Left renal pelvis (tissue), 4 donors: ENCODE measurements at regions not wholly inside any gene's neighbourhood (a gene's known extent, or its start where the extent isn't known, plus 50 kb on each side); places are given as distances from the start of the nearest gene placed in this dataset.

Experiments used
- DNase-seq, 4 donors: peaks; one replicate each; pipeline ENCODE4 v3.0.0-alpha.2; 2013; ENCODE audit warnings: low read depth in 4 of 4, low spot score in 3 of 4

DNA sequence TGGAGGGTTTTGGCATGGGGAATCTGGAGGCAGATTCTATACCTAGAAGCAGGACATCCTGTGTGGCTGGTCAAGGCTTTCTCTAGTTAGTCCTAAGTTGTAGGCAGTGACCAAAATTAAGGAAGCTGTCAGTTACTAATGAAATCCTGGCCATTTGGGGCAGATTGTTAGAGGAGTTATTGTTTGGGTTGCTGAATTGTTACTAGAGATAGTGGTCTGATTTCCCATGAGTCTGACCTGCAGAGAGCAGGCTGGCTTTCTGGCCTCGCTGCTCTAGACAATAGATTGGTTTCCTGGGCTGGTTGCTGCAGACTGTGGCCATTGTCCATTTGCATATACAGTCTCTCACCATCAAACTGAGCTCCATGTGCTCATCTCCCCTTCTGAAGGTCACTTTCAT, 205.0 kb upstream of the SASH1 start:
- no peak for DNase-seq

DNA sequence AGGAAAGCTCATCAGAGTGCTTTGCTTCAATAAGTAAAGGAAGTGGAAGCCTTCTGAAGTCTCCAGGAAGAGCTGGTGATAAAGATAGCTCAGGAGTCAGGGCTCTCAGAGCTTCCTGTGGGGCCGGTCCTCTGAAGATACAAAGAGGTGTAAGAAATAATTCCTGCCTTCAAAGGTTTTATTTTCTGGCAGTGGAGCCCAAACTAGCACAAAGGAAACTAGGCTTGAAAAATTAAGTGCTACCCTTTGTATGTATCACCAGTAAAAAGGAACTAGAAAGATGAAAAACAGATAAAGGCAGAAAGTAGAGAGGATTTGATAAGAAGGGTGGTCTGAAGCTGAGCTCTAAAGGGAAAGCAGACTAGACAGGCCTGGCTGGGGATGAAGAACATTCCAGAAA, 204.1 kb upstream of the SASH1 start:
- DNase-seq, result no peak

DNA sequence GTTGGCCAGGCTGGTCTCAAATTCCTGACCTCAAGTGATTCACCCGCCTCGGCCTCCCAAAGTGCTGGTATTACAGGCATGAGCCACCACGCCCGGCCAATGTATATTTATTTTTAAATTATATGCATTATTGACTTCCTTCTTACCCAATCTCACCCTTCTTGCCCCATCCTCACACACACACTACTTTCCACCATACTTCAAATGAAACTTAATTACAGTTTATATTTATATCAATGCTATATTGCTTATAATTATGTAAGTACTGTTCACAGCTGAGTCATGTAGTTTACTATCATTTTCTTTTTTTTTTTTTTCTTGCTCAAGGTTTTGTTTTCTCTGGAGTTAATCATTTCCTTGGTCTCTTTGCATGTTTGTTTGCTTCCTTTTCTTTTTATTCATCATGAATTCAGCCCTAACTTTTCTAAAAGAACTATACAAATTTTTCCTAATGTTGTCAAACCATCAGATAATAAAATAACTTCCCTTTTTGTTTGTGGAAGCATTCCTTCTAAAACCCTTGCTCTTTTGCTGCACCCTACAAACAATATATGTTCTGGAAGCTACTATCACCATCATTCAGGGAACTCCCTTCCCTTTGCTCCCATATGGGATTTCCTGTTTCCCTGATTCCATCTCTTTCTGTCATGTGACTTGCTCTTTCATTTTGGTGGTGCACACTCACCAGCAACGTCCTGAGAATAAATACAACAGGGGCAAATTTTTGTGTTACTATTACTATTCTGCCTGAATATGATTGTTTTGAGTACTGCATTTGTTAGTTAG, 201.7 kb upstream of the SASH1 start:
- no peak for DNase-seq

DNA sequence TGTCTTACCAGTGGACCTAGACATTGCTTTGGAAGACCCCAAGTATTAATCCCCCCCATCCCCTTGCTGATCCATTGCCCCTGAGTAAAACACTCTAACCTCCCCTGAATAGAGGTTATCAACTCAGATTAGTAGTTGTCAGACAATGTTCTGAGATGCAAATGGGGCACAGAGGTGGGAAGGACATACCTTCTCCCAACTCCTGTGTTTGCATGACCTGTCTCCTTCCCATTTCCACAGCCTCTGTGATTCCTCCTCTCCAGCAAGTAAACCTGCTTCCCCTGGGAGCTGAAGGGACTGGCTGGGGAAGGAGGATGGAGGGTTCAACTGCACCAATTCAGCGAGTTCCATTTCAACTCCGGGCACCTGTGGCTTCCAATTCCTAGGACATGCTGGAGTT, 199.8 kb upstream of the SASH1 start:
- DNase-seq, result no peak

DNA sequence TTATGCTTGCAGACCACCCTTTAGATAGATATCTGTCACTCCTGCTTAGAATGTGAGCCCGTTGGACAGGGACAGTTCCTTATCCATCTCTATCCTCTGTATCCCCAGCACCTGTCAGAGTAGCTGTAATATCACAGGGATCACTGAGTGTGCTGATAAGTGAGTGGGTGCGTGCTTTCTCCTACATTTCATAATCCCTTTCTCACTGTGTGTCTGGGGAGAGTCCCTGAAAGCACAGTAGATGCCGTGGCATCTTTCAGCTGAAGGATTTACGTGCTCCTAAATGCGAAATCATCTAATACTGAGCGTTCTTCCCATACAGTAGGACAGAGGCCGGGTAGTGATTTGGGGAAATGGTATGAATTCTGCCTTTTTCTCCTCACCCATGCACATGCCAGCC, 198.9 kb upstream of the SASH1 start:
- DNase-seq, result no peak

DNA sequence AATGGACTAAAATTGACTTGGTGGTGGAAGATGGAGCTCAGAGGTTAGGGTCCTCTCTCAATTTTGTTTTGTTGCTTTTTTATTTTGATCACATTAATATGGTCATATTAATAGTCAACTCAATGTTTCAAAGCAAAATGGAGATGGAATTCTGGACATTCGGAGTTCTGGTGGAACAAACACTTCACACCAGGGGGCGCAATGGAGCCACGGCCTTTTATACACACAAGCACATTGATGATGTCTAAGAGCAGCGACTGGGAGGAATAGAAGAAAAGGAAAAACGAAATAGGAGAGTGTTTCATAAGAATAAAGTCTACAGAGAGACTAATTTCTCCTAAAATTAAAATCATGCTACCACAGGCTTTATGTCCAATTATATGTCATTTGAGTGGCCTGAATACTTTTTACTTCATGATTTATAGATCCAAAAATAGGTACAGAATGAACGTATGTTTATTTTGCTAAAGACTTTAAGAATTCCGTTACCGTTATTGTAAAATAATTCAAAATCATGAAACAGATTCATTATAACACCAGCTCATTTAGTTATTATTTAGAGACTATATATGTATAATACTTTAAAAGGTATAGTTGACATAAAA, 197.6 kb upstream of the SASH1 start:
- peak in 1 of 4 donors; percentile 39 for DNase-seq

DNA sequence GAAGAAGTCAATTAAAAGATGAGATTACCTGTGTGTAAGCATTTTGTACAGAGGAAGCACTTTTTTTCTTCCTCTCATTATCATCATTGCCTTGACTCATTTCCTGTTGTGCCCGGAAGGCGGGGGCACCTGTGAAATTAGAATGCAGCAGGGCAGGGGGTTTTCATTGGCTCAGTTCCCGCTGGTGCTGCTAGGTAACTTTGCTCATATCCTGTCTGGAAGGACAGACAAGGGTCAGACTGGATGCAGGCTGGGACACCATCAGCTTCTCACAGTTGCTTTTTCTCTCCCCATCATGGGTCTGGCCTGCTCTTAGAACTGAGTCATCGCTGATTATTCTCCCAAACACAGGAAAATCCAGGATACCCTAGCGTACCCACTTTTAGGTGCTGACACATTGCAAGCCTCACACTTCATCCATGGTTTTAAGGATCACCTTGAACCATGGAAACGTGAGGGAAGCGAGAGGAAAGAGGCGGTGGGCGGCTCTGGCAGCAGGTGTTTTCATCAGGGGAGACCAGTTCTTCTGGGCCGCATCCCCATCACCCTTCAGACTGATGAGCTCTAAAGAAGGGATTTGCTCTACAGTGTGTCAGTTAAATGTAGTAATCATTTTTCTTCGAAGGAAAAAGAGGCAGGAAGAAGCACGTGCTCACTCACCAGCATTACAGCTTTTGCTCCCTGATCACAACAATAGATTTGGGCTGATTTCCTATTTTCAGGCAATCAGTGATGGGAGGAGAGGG, 195.7 kb upstream of the SASH1 start:
- DNase-seq, result no peak

DNA sequence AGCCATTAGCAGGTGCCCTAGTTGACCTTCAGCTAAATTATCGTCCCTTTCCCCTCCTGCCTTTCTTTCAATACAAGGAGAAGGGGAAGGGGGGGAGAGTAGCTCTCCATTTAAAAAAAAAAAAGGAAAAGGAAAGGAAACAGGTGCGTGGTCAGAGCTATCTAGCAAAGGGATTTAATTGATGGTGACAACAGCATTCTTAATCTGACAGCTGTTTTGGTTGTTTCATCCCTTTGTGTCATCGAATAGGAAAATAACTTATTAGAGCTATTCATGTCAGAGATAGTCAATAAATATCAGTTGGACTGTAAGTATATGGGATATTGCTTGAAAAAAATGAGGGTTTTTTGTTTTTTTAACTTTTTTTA, 195.2 kb upstream of the SASH1 start:
- DNase-seq, result no peak

DNA sequence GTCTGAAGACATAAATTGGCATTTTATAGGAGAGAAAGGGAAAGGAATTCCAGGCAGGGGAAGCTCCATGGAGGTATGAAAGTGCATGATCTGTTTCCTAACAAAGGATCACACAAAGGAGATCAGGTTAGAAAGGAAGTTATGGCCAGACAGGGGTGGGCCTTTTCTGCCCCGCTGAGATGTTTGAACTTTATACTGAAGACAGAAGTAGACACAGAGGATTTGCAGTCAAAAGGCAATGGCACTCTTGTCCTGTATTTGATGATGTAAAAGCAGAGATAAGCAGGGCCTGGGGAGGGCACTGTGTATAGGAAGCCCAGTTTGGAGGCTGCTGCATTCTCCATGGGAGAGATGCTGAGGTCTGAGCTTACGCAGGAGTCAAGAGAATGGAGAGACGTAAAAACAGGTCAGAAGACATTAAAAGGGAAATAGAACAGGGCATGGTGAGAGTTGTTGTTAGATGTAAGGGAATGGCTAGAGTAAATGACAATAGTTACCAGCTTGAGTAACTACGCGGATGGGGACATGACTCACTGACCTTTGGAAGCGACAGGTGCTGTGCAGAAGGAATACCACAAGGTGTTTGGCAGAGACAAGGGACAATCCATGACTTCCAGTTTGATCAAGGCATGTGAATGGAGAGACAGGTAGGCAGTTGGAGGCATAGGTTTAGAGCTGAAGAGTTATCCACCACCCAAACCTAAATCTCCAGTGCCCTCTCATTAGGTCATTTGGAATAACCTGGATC, 190.6 kb upstream of the SASH1 start:
- DNase-seq, result no peak

DNA sequence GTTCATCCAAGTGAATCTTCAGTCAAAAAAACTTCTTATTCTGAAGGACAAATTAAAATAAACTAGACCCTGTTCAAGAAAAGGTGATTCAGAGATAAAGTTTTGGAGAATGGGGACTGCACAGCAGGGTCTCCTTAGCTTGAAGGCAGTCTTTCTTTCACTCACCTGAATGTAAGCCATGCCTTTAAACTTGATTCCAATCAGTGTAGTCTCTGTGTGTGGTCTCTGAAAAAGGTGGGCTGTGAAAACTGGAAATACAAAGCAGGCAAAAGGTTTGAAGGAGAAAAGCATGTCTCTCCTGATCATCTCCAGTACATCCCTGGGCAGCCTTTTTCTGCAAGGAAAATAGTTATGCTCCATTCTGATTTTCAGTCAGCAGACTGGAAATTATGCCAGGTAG, 188.0 kb upstream of the SASH1 start:
- no peak for DNase-seq

DNA sequence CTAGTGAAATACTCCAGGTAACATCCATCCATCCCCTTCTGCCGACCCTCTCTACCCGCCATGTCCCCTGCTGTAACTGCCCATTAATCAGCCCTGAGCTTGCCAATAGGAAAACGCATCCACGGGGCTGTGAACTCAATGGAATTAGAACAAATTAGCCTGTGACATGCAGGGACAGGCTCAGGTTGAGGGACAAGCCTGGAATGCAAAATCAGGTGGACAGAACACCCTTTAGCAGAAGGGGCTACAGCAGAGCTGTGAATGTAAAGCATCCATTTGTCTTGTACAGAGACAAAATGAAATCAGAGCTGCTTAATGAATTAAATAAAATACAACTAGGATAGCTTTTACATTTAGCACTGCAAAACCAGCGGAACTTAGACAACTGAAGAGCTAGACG, 187.3 kb upstream of the SASH1 start:
- no peak for DNase-seq

DNA sequence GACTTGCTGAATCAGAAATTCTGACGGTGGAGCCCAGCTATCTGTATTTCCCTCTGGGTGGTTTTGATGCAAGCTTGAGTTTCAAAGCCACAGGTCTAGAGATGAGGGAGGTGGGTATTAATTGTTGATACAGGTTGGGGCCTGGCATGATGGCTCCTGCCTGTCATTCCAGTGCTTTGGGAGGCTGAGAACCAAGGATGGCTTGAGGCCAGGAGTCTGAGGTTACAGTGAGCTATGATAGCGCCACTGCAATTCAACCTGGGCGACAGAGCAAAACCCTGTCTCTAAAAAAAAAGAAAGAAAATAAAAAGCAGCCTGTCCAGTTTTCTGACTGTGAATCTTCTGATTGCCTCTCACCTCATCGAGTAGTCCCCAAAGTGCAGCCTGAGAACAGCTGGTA, 184.8 kb upstream of the SASH1 start:
- no peak for DNase-seq

DNA sequence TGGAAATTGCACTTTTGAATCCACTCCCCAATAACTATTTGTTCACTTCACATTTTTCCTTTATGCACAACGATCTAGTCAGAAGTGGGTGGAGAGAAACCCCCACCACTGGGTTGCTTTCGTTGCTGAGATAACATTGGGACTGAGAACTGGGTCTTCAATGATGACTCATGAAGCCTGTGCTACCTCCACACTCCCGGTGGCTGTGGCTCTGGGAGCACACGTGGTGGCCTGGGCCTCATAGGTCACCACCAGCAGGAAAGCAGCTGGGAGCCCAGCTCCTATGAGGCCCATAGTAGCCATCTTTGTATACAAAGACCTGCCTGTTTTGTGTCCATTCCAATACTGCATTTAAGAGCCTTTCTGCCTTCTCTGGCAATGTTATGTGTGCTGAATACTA, 178.0 kb upstream of the SASH1 start:
- DNase-seq, result no peak

DNA sequence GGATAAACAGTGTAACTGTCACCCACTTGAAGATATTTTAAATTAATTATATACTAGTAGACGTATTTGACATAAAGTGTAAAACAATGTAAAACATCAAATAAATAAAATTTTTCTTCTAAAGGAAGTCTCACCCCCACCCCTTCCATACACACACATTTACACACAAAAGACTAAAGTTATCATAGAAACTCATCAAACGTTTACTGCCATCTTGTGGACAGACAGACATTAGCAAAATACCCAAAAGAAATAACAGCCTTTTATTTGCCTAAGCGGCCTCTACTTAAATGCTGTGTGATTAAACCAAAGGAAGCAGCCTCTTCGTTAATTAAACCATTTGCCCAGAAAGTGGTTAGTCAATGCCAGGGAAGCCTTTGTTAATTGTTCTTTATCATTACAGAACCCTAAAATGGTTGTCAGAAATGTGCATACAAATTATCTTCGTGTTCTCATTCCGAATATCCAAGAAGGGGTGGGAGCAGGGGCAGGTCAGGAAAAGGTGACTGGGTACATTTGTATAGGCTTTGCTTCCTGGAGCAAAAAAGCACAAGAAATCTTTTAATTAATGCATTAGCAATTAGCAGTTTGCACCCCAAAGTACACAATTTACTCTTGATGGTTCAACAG, 176.2 kb upstream of the SASH1 start:
- DNase-seq, result peak in 2 of 4 donors; percentile 39 to 50

DNA sequence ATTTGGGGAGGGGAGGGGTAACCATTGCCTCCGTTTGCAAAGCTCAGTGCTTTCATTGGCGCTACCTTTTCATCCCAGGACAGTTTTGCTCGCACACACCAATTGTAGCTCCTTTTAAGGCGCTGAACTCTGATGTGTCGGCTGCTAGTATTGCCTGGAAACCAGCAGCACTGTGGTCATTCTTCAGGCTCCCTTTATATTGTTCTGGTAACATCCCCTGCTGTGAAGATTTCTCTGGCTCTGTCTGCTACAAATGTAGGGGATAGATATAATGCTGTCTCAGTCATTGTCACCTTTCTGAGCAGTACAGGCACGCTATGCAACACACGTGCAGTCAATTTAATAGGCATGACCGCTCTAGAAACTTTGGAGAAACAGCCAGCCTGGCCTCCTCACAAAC, 172.9 kb upstream of the SASH1 start:
- DNase-seq, result no peak

DNA sequence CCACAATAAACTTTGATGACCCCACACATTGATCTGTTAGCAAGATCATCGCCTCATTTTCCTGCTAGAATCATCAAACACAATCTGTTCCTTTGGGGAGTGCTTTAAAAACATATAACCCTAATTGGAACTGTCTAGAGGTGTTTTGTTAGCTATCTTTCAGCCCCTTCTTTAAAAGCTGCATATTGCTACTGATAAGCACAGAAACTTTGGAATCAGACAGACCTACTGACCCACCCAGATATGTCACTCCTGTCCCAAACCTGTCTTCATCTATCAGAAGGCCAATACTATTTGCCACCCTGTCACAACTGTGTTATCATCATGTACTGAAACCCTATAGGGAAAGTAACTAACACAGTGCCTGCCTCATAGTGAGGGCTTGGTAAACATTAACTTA, 172.4 kb upstream of the SASH1 start:
- DNase-seq, result no peak

DNA sequence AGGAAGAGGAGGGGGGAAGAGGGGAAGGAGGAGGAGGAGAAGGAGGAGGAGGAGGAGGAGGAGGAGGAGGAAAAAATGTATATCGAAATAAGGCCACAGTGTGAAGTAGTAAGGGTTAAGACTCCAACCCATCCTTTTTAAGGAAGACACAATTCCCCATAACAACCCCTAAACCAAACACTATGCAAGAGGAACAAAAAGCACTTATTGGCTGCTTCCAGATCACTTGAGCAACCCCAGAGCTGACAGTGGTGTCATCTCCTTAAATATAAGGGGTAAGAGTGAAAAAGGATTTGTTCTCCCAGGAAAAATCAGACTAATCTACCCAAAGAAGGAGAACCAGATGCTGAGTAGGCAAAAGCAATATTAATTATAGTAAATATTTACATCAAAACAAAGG, 169.1 kb upstream of the SASH1 start:
- no peak for DNase-seq

DNA sequence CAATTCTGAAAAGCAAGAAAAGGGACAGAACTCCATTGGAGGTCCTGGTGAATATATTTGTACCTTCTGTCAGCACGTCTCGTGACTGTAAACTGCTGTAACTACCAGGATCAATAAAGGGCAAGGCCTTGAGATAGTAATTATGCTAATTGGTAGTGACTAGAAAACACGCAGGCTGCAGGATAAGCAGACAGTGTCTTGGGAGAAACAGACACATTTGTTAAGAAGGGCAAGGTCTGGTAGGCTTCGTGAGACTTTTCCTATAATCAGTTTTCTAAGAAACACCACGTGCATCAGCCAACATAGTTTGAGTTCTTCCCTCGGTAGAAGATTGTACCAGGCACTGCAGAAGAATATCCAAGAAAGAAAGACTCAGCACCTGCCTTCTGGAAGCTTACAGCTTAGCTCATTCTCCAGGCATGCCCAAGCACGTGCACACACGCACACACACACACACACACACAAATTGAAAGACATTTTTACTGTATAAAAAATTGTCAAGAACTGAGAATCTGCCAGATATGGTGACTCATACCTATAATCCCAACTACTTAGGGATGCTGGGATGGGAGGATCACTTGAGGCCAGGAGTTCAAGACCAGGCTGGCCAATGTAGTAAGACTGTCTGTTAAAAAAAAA, 167.0 kb upstream of the SASH1 start:
- DNase-seq, result no peak

DNA sequence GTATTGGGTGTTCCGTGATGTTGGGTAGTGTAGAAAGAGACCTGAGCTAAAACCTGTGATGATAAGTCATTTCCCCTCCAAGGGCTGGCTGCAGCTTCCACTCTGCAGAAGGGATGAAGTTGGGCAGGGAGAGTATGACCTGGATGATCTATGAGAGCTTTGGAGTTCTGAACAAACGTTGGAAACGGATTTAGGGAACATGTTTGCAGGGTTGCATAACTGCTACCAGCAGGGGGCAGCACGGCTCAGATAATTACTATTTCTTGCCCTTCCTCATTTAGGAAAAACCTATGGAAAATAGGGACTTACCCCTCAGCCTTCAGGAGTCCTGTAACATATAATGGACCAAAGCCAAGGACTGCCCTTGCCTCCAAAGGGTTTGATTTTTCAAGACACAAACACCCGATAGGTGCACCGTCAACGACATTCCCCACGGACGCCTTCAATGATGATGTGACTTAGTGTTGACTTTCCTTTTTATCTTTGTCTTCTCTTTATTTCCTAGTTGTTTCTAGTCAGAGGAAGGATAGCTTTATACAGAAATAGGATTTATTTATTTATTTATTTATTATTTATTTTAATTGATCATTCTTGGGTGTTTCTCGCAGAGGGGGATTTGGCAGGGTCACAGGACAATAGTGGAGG, 164.9 kb upstream of the SASH1 start:
- no peak for DNase-seq

DNA sequence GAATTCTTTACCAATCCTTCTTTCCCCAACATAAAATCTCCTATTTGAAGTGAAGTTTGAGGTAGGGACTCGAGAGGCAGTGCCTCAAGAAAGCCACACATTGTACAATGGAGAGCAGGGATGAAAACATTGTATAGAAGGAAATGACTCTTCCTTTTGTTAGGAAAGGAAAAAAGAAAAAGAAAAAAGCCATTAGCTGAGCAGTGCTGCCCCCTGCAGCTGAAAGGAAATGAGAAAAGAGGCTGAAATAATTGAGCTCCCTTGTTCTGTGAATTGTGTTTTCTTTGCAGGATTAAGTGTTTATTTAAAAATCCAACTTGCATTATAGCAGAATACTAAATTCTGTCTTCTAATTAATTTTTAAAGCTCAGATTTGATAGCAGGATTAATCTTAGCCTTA, 162.9 kb upstream of the SASH1 start:
- DNase-seq, result no peak
